Natural killer cell (primary cell): ENCODE measurements at regions not wholly inside any gene's neighbourhood (a gene's known extent, or its start where the extent isn't known, plus 50 kb on each side); places are given as distances from the start of the nearest gene placed in this dataset.

Source experiments
- ATAC-seq, 3 donors: fragments of 150-1000 bp in 2 of 3; fragments of 200-7000 bp in 1 of 3; cut with Tn5 transposase; 1 replicate in 1 of 3; 2 replicates in 2 of 3; pipeline ENCODE4 v1.10.0; 2021; ENCODE audit warnings: mild to moderate bottlenecking in 2 of 3, moderate library complexity in 2 of 3
- DNase-seq, 2 donors: peaks; one replicate each; pipeline versions ENCODE4 v3.0.0 to v3.0.0-alpha.2; 2013 to 2021; ENCODE audit warnings: mixed read lengths in 1 of 2
- H3K27ac ChIP-seq: one replicate; pipeline ENCODE4 v1.5.1; 2013; ENCODE audit warnings: mild to moderate bottlenecking, low read length
- H3K27me3 ChIP-seq: one replicate; pipeline ENCODE4 v1.6.1; 2013; ENCODE audit warnings: low read length; ENCODE audit not compliant: control insufficient read depth, insufficient read depth
- H3K36me3 ChIP-seq: one replicate; pipeline ENCODE4 v1.6.1; 2013; ENCODE audit warnings: low read length; ENCODE audit not compliant: control insufficient read depth, insufficient read depth
- H3K4me1 ChIP-seq: one replicate; pipeline ENCODE4 v1.6.1; 2013; ENCODE audit warnings: low read length; ENCODE audit not compliant: control insufficient read depth, insufficient read depth
- H3K4me3 ChIP-seq: one replicate; pipeline ENCODE4 v1.5.1; 2013; ENCODE audit warnings: low read length
- H3K9me3 ChIP-seq: one replicate; pipeline ENCODE4 v1.6.1; 2013; ENCODE audit warnings: low read length; ENCODE audit not compliant: control insufficient read depth, insufficient read depth
- H3K27ac Mint-ChIP-seq, 2 donors: one replicate each; pipeline ENCODE4 v1.8.0; 2022; ENCODE audit warnings: mild to moderate bottlenecking in 2 of 2, mixed read lengths in 2 of 2, moderate library complexity in 1 of 2
- H3K27me3 Mint-ChIP-seq, 2 donors: one replicate each; pipeline ENCODE4 v1.8.0; 2022; ENCODE audit warnings: low read depth in 2 of 2, mixed read lengths in 2 of 2
- H3K36me3 Mint-ChIP-seq: one replicate; pipeline ENCODE4 v1.8.0; 2022; ENCODE audit warnings: mixed read lengths
- H3K4me1 Mint-ChIP-seq, 2 donors: one replicate each; pipeline ENCODE4 v1.8.0; 2022; ENCODE audit warnings: mixed read lengths in 2 of 2
- H3K4me3 Mint-ChIP-seq: one replicate; pipeline ENCODE4 v1.8.0; 2022; ENCODE audit warnings: mild to moderate bottlenecking, moderate library complexity, mixed read lengths
- H3K9me3 Mint-ChIP-seq, 2 donors: one replicate each; pipeline ENCODE4 v1.8.0; 2022; ENCODE audit warnings: mixed read lengths in 2 of 2
- CTCF ChIP-seq: fragments of 200-600 bp; IDR thresholded peaks from one replicate; pipeline ENCODE4 v1.8.0; 2022; ENCODE audit warnings: antibody characterized with exemption
- whole genome bisulfite sequencing: methylation state at CpG from one replicate; pipeline ENCODE4 v1.1.7; 2013; ENCODE audit warnings: missing lambda C conversion rate; ENCODE audit not compliant: insufficient coverage; 5-methylcytosine and 5-hydroxymethylcytosine counted together
- intact Hi-C: fragments of 100-400 bp; cut with micrococcal nuclease; formaldehyde crosslinking; loops from one replicate; pipeline ENCODE4 v1.14.2; 2022

DNA sequence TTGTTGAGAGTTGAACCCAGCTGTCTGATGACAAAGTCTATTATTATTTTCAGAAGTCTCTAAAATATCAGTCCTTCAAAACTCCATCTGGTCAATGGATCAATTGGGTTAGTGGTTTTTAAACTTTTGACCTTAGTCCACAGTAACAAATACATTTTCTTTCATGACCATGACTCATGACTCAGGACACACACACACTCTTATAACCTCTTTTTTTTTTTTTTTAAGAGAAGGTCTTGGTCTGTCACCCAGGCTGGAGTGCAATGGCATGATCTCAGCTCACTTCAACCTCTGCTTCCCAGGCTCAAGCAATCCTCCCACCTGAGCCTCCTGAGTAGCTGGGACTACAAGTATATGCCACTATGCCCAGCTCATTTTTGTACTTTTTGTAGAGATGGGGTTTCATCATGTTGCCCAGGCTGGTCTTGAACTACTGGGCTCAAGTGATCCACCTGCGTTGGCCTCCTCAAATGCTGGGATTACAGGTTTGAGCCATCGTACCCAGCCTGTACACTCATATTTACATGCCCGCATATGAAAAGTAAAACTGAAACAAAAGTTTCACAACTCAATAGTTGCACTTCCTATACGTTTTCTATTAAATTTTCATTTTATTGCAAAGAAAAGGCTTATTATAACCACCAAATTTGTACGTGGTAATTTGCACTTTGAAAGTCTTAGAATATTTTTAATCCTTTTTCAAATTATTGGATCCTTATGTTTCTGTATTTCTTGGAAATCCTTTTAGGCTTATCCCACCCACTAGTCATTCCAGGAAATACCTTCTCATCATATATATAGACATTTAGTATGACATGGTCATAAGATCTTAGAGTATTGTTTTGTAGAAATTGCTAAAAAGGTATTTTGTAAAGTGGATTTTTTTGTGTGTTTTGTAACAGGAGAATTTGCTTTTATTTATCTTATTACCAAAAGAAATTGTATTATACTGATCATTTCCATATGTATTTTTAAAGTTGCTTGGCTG, 199.0 kb downstream of the LPIN1 start:
- Histone ChIP-seq H3K36me3 (no peaks in the 10 kb centered on the region), H3K4me1 (peaks cover 5% of the 10 kb centered on the region), H3K4me3 (no peak overlapping the region), H3K27ac (peak overlapping the region; percentile 49), H3K27me3 (no peaks in the 10 kb centered on the region), H3K9me3 (no peaks in the 10 kb centered on the region)
- no peak for TF ChIP-seq CTCF
- WGBS: 17% methylated on average over 3 of the region's 5 CpGs
- Mint-ChIP-seq H3K9me3 (no peaks in the 10 kb centered on the region), H3K27ac (peak overlapping the region; percentile 87 to 90), H3K4me1 (peaks cover 17 to 23% of the 10 kb centered on the region in 2 donors), H3K36me3 (no peaks in the 10 kb centered on the region), H3K27me3 (peaks cover 0 to 4% of the 10 kb centered on the region in 2 donors), H3K4me3 (peak overlapping the region; percentile 86)
- intact Hi-C loops: loop anchor here (10.0 kb wide), 1 partner anchor 769 kb away; the partner anchor contains the start of gene TRIB2
- peak in 1 of 2 donors; percentile 27 for DNase-seq
- ATAC-seq: peak; percentile 81 to 89 (median 83)

GRCh38 chr2:11947956-11948355, 201.5 kb downstream of the LPIN1 start:
- Histone ChIP-seq H3K27me3 (no peaks in the 10 kb centered on the region), H3K4me1 (peaks cover 5% of the 10 kb centered on the region), H3K36me3 (no peaks in the 10 kb centered on the region), H3K9me3 (no peaks in the 10 kb centered on the region), H3K27ac (no peak overlapping the region), H3K4me3 (no peak overlapping the region)
- no peak for ATAC-seq
- peaks cover 1 to 2% of the 10 kb centered on the region in 2 donors for H3K27me3 Mint-ChIP-seq
- H3K4me3 Mint-ChIP-seq: no peak overlapping the region
- TF ChIP-seq CTCF: no peak
- no peaks in the 10 kb centered on the region for H3K36me3 Mint-ChIP-seq
- WGBS: 95% methylated on average over 4 of the region's 4 CpGs
- peaks cover 17 to 23% of the 10 kb centered on the region in 2 donors for H3K4me1 Mint-ChIP-seq
- DNase-seq: no peak
- intact Hi-C loops: loop anchor here (10.0 kb wide), 1 partner anchor 767 kb away; the partner anchor contains the start of gene TRIB2
- peak overlapping the region in 1 of 2 donors; percentile 22 for H3K27ac Mint-ChIP-seq
- no peaks in the 10 kb centered on the region for H3K9me3 Mint-ChIP-seq

- Histone ChIP-seq H3K4me1 (peaks cover 5% of the 10 kb centered on the region), H3K27ac (no peak overlapping the region), H3K4me3 (no peak overlapping the region), H3K36me3 (no peaks in the 10 kb centered on the region), H3K9me3 (no peaks in the 10 kb centered on the region), H3K27me3 (no peaks in the 10 kb centered on the region)
- DNase-seq: no peak
- Mint-ChIP-seq H3K27me3 (peaks cover 18 to 21% of the 10 kb centered on the region in 2 donors), H3K4me3 (no peak overlapping the region), H3K9me3 (no peaks in the 10 kb centered on the region), H3K36me3 (no peaks in the 10 kb centered on the region), H3K4me1 (peaks cover 7 to 17% of the 10 kb centered on the region in 2 donors), H3K27ac (no peak overlapping the region)
- no peak for ATAC-seq
- intact Hi-C loops: loop anchor here (10.0 kb wide), 1 partner anchor 765 kb away; the partner anchor contains the start of gene TRIB2
- no peak for TF ChIP-seq CTCF
- WGBS: 70% methylated on average over 3 of the region's 4 CpGs
Measured at GRCh38 chr2:11949732-11950523, 203.5 kb downstream of the LPIN1 start.
